ENCODE measurements at regions not wholly inside any gene's neighbourhood (a gene's known extent, or its start where the extent isn't known, plus 50 kb on each side); places are given as distances from the start of the nearest gene placed in this dataset.
A peak's percentile ranks its signal among the peaks of the same experiment; 100 is the strongest.

- Histone ChIP-seq H3K27me3 (ENCODE audit: control insufficient read depth in 3 of 3, insufficient read depth in 3 of 3, low read length in 2 of 3) (no peaks in the 10 kb centered on the region), H3K27ac (ENCODE audit: low read depth in 1 of 2, low read length in 1 of 2) (peak overlapping the region in 1 of 2 donors; percentile 51), H3K4me1 (ENCODE audit: control insufficient read depth in 5 of 5, insufficient read depth in 5 of 5, low read length in 5 of 5) (peaks cover 0 to 42% (median 23%) of the 10 kb centered on the region in 5 donors), H3K9ac (ENCODE audit: insufficient read depth in 1 of 2, low read length in 2 of 2) (no peak overlapping the region), H3K4me3 (no peak overlapping the region), H3K36me3 (ENCODE audit: control insufficient read depth in 4 of 4, insufficient read depth in 4 of 4, low read length in 4 of 4) (no peaks in the 10 kb centered on the region), H3K9me3 (ENCODE audit: control insufficient read depth in 4 of 4, insufficient read depth in 3 of 4, low read length in 3 of 4) (no peaks in the 10 kb centered on the region)
- ATAC-seq (ENCODE audit: insufficient read depth, low FRiP score), result no peak
- WGBS, 2 donors, result 85 to 96% methylated on average over 2 of the region's 2 CpGs
- TF ChIP-seq CTCF (IDR thresholded peaks at IDR 0.05; ENCODE audit: control extremely low read depth, extremely low read depth), result no peak
- DNase-seq, result no peak
Observed at GRCh38 chr1:55696891-55697290, 481.7 kb upstream of the USP24 start.

- peak overlapping the region; percentile 51 to 52 for H3K27ac ChIP-seq (ENCODE audit: low read depth in 1 of 2, low read length in 1 of 2)
- DNase-seq (no peak), ATAC-seq (ENCODE audit: insufficient read depth, low FRiP score) (no peak)
- H3K4me3 ChIP-seq, result no peak overlapping the region
- 75 to 87% methylated on average over 10 of the region's 10 CpGs for WGBS, 2 donors
- peaks cover 0 to 42% (median 23%) of the 10 kb centered on the region in 5 donors for H3K4me1 ChIP-seq (ENCODE audit: control insufficient read depth in 5 of 5, insufficient read depth in 5 of 5, low read length in 5 of 5)
- no peak overlapping the region for H3K9ac ChIP-seq (ENCODE audit: insufficient read depth in 1 of 2, low read length in 2 of 2)
- H3K27me3 ChIP-seq (ENCODE audit: control insufficient read depth in 3 of 3, insufficient read depth in 3 of 3, low read length in 2 of 3), result no peaks in the 10 kb centered on the region
- no peaks in the 10 kb centered on the region for H3K36me3 ChIP-seq (ENCODE audit: control insufficient read depth in 4 of 4, insufficient read depth in 4 of 4, low read length in 4 of 4)
- H3K9me3 ChIP-seq (ENCODE audit: control insufficient read depth in 4 of 4, insufficient read depth in 3 of 4, low read length in 3 of 4), result no peaks in the 10 kb centered on the region
- no peak for TF ChIP-seq CTCF (IDR thresholded peaks at IDR 0.05; ENCODE audit: control extremely low read depth, extremely low read depth)
Observed at GRCh38 chr1:55696181-55696754, 481.1 kb upstream of the USP24 start.

- 82 to 83% methylated on average over 5 of the region's 5 CpGs for WGBS, 2 donors
- Histone ChIP-seq H3K4me3 (no peak overlapping the region), H3K36me3 (ENCODE audit: control insufficient read depth in 4 of 4, insufficient read depth in 4 of 4, low read length in 4 of 4) (no peaks in the 10 kb centered on the region), H3K27me3 (ENCODE audit: control insufficient read depth in 3 of 3, insufficient read depth in 3 of 3, low read length in 2 of 3) (no peaks in the 10 kb centered on the region), H3K9ac (ENCODE audit: insufficient read depth in 1 of 2, low read length in 2 of 2) (no peak overlapping the region), H3K9me3 (ENCODE audit: control insufficient read depth in 4 of 4, insufficient read depth in 3 of 4, low read length in 3 of 4) (no peaks in the 10 kb centered on the region), H3K4me1 (ENCODE audit: control insufficient read depth in 5 of 5, insufficient read depth in 5 of 5, low read length in 5 of 5) (peaks cover 0 to 42% (median 19%) of the 10 kb centered on the region in 5 donors), H3K27ac (ENCODE audit: low read depth in 1 of 2, low read length in 1 of 2) (no peak overlapping the region)
- ATAC-seq (ENCODE audit: insufficient read depth, low FRiP score), result no peak
- TF ChIP-seq CTCF (IDR thresholded peaks at IDR 0.05; ENCODE audit: control extremely low read depth, extremely low read depth), result no peak
- peak in 1 of 3 donors; percentile 68 for DNase-seq
Observed at GRCh38 chr1:55695552-55695951, 480.4 kb upstream of the USP24 start.

GRCh38 chr1:55695151-55695550 is 480.0 kb upstream of the USP24 start:
- H3K27me3 ChIP-seq (ENCODE audit: control insufficient read depth in 3 of 3, insufficient read depth in 3 of 3, low read length in 2 of 3), result no peaks in the 10 kb centered on the region
- H3K36me3 ChIP-seq (ENCODE audit: control insufficient read depth in 4 of 4, insufficient read depth in 4 of 4, low read length in 4 of 4), result no peaks in the 10 kb centered on the region
- no peaks in the 10 kb centered on the region for H3K9me3 ChIP-seq (ENCODE audit: control insufficient read depth in 4 of 4, insufficient read depth in 3 of 4, low read length in 3 of 4)
- no peak for TF ChIP-seq CTCF (IDR thresholded peaks at IDR 0.05; ENCODE audit: control extremely low read depth, extremely low read depth)
- ATAC-seq (ENCODE audit: insufficient read depth, low FRiP score) (no peak), DNase-seq (no peak)
- WGBS, 2 donors, result 84 to 94% methylated on average over 4 of the region's 4 CpGs
- H3K27ac ChIP-seq (ENCODE audit: low read depth in 1 of 2, low read length in 1 of 2), result no peak overlapping the region
- no peak overlapping the region for H3K9ac ChIP-seq (ENCODE audit: insufficient read depth in 1 of 2, low read length in 2 of 2)
- peaks cover 0 to 42% (median 19%) of the 10 kb centered on the region in 5 donors for H3K4me1 ChIP-seq (ENCODE audit: control insufficient read depth in 5 of 5, insufficient read depth in 5 of 5, low read length in 5 of 5)
- no peak overlapping the region for H3K4me3 ChIP-seq
